AG09319 (cell line): ENCODE measurements at regions not wholly inside any gene's neighbourhood (a gene's known extent, or its start where the extent isn't known, plus 50 kb on each side); places are given as distances from the start of the nearest gene placed in this dataset.

Experiments
- DNase-seq: peaks from one replicate; pipeline ENCODE4 v3.0.0-alpha.2; 2010; ENCODE audit warnings: low read depth; ENCODE audit errors: extremely low read depth
- CTCF ChIP-seq: IDR thresholded peaks from 2 replicates; pipeline ENCODE4 v1.5.1; 2011; ENCODE audit warnings: low read depth, mild to moderate bottlenecking, inconsistent platforms, low read length, moderate library complexity

DNA sequence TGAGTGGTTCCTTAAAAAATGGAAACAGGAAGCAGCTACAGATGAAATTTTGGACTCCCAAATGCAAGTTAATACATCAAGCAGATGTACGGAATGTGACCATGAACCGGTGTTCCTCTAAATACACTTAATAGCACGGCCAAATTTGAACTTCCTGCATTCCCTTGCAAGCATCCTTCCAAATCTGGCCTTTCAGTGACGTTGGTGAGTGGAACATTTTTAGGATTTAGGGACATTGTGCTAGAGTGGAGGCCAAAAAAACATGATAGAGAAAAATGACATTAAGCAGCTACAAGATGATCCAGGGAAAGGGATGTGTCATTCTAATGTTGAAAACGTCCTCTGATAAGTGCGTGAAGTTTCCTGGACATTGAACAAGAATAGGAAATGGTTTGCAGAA is 62.1 kb downstream of the CTAGE1 start:
- no peak for TF ChIP-seq CTCF
- no peak for DNase-seq

- no peak for DNase-seq
- TF ChIP-seq CTCF = no peak
Measured at GRCh38 chr18:22355069-22355468, 62.6 kb downstream of the CTAGE1 start.

GRCh38 chr18:22349966-22350365 is 67.7 kb downstream of the CTAGE1 start:
- no peak for DNase-seq
- TF ChIP-seq CTCF = no peak

GRCh38 chr18:22349317-22349898 is 68.3 kb downstream of the CTAGE1 start:
- DNase-seq = no peak
- TF ChIP-seq CTCF = no peak

DNA sequence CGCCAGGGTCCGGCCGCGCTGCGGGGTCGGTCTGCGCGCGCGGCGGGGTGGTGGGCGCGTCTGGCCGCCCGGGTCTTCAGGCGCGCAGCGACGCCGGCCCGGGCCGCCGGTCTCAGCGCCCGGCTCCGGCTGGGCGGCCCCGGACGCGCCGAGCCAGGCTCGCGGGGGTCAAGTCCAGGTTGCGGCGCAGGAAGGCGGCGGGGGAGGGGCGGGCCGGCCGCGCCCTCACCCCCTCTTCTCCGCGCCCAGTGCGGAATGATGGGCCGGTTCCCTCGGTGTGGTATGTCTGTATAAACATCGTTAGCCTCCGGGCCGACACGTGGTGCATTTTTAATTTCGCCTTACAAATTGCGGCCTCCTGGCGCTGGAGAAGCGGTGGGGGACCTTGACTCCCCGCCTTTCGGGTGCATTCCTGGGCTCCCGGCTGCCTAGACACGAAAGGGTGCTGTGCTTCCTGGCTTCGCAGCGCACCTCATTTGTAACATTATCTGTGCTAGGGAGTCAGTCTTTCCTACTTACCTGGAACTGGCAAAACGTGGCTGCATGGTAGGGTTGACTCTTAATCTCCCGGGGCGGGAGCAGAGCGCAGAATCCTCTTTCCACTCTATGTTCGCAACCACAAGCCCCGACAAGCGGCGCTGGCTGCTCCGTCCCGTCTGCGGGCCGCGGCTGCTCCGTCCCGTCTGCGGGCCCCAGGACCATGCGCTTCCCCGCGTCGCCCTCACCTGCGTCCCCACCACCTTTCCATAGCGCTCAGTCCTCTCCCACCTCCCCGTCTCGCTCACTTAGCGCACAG is 69.0 kb downstream of the CTAGE1 start:
- peak; percentile 49 for DNase-seq
- no peak for TF ChIP-seq CTCF

DNA sequence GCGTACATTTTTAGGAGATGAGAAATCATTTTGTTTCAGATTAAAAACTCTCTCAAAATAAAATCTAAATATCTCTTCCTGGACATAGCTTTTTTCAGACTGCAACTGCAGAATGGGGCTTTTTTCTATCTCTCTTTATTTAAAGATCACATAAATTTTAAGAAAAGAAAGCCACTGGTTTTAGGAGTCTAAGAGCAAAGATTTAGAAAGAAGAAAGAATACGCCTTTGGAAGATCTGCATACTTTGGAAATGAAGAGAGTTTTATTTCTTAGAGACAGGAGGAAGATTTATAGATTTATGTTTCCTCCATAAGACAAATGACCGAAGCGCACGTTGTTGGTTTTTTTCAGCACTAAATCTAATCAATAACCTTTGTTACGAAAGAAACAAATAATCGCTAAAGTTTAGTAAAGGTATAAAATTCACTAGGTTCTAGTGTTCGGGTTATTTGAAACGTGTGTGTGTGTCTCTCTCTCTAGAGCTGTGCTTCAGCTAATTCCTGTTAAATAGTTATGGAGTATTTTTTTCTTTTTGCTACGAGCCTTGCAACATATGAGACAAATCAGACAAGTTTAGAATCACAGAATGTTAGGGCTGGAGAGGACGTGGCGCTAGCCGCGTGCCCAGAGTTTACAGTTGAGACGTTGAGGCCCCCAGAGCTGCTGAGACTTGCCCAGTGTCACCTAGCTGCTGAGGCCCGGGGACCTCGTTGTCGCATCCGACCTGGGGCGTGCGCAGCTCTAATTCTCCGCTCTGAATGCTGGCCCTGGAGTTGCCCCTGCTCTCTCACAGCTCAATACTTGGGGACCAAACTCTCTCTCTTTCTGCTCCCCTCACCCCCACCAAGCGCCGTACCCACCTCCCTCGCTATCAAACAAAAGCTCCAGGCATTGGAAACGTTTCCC is 69.9 kb downstream of the CTAGE1 start:
- DNase-seq = no peak
- TF ChIP-seq CTCF = no peak
